Spleen (tissue), 7 donors: ENCODE measurements at regions not wholly inside any gene's neighbourhood (a gene's known extent, or its start where the extent isn't known, plus 50 kb on each side); places are given as distances from the start of the nearest gene placed in this dataset.

Experiments used
- POLR2A ChIP-seq, 3 donors: fragments of 450-650 bp; IDR thresholded peaks; one replicate each; pipeline ENCODE4 v1.5.1; 2017; ENCODE audit warnings: antibody characterized with exemption in 3 of 3, mild to moderate bottlenecking in 1 of 3
- POLR2AphosphoS5 ChIP-seq, 3 donors: sonication (generic); formaldehyde crosslinking; IDR thresholded peaks; one replicate each; pipeline ENCODE4 v1.5.1; 2017; ENCODE audit warnings: antibody characterized with exemption in 3 of 3
- TF ChIP-seq, protein P1 (sequence below), 11 experiments: fragments of 200-600 bp in 7 of 11; fragments of 450-650 bp in 4 of 11; sonication (generic) in 4 of 11; IDR thresholded peaks in 8 of 11; conservative IDR thresholded peaks in 3 of 11; 1 replicate in 7 of 11; 2 replicates in 4 of 11; pipeline versions ENCODE4 v1.4.0 to v1.8.0; 2016 to 2021; ENCODE audit warnings: antibody characterized with exemption in 11 of 11, inconsistent platforms in 4 of 11, mild to moderate bottlenecking in 1 of 11
- donor health status: DM: no; HTN: no; CAD: no; lungs with moderate emphysema.
- donor health status: DM: no; HTN: no; CAD: no.
- donor health status: DM: no; HTN: no; CAD: no.

DNA sequence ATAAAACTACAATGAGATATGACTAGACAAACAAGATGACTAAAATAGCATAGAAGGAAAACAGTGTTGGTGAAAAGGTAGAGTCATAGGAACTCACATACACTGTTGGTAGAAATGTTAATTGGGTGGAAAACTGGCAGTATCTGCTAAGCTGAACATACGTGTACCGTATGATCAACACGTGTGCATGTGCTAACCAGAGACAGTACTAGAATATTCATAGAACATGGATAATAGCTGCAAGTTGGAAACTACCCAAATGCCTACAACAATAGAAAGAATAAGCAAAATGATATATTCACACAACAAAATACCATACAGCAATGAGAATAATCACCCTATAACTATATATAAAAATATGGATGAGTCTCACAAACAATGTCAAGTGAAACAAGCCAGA is 184.0 kb downstream of the IBTK start:
- TF ChIP-seq POLR2AphosphoS5 (IDR thresholded peaks at IDR 0.05) (no peak), POLR2A (IDR thresholded peaks at IDR 0.05) (no peak)
- TF ChIP-seq, protein P1, sequence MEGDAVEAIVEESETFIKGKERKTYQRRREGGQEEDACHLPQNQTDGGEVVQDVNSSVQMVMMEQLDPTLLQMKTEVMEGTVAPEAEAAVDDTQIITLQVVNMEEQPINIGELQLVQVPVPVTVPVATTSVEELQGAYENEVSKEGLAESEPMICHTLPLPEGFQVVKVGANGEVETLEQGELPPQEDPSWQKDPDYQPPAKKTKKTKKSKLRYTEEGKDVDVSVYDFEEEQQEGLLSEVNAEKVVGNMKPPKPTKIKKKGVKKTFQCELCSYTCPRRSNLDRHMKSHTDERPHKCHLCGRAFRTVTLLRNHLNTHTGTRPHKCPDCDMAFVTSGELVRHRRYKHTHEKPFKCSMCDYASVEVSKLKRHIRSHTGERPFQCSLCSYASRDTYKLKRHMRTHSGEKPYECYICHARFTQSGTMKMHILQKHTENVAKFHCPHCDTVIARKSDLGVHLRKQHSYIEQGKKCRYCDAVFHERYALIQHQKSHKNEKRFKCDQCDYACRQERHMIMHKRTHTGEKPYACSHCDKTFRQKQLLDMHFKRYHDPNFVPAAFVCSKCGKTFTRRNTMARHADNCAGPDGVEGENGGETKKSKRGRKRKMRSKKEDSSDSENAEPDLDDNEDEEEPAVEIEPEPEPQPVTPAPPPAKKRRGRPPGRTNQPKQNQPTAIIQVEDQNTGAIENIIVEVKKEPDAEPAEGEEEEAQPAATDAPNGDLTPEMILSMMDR (IDR thresholded peaks at IDR 0.05 in 8 of 11, conservative IDR thresholded peaks at IDR 0.05 in 3 of 11): no peak
